ENCODE measurements at regions not wholly inside any gene's neighbourhood (a gene's known extent, or its start where the extent isn't known, plus 50 kb on each side); places are given as distances from the start of the nearest gene placed in this dataset.

GRCh38 chr13:40120288-40120687 is 464.8 kb downstream of the COG6 start:
- Mint-ChIP-seq H3K4me1 (peaks cover 0 to 30% (median 4%) of the 10 kb centered on the region in 7 donors), H3K36me3 (peaks cover 0 to 20% (median 0%) of the 10 kb centered on the region in 5 donors), H3K9me3 (peaks cover 0 to 9% (median 0%) of the 10 kb centered on the region in 11 donors), H3K27me3 (no peaks in the 10 kb centered on the region), H3K4me3 (no peak overlapping the region), H3K27ac (no peak overlapping the region)
- no peaks in the 10 kb centered on the region for H3K9me3 ChIP-seq (ENCODE audit: control insufficient read depth in 2 of 3, low read length in 3 of 3)
- POLR2A ChIA-PET: no interaction called here
- no peak for DNase-seq
- no peak for ATAC-seq
- H3K4me3 ChIP-seq (ENCODE audit: low read length): no peak overlapping the region
- no peaks in the 10 kb centered on the region for H3K4me1 ChIP-seq (ENCODE audit: control insufficient read depth in 2 of 2, insufficient read depth in 2 of 2, low read length in 2 of 2)
- no peak overlapping the region for H3K27ac ChIP-seq (ENCODE audit: low read depth, low read length)
- CTCF ChIA-PET: no interaction called here
- intact Hi-C loops (cut with micrococcal nuclease): no loop called here
- no peaks in the 10 kb centered on the region for H3K36me3 ChIP-seq (ENCODE audit: control insufficient read depth in 2 of 3, insufficient read depth in 3 of 3, low read length in 3 of 3)
- no peaks in the 10 kb centered on the region for H3K27me3 ChIP-seq (ENCODE audit: control insufficient read depth in 2 of 2, insufficient read depth in 2 of 2, low read length in 2 of 2)

GRCh38 chr13:40120781-40121180 is 465.3 kb downstream of the COG6 start:
- ATAC-seq (no peak), DNase-seq (no peak)
- Mint-ChIP-seq H3K27me3 (no peaks in the 10 kb centered on the region), H3K27ac (no peak overlapping the region), H3K9me3 (peaks cover 0 to 9% (median 0%) of the 10 kb centered on the region in 11 donors), H3K36me3 (peaks cover 0 to 19% (median 0%) of the 10 kb centered on the region in 5 donors), H3K4me1 (peaks cover under 1 to 30% (median 5%) of the 10 kb centered on the region in 7 donors), H3K4me3 (no peak overlapping the region)
- Histone ChIP-seq H3K9me3 (ENCODE audit: control insufficient read depth in 2 of 3, low read length in 3 of 3) (no peaks in the 10 kb centered on the region), H3K27me3 (ENCODE audit: control insufficient read depth in 2 of 2, insufficient read depth in 2 of 2, low read length in 2 of 2) (no peaks in the 10 kb centered on the region), H3K36me3 (ENCODE audit: control insufficient read depth in 2 of 3, insufficient read depth in 3 of 3, low read length in 3 of 3) (no peaks in the 10 kb centered on the region), H3K27ac (ENCODE audit: low read depth, low read length) (no peak overlapping the region), H3K4me1 (ENCODE audit: control insufficient read depth in 2 of 2, insufficient read depth in 2 of 2, low read length in 2 of 2) (no peaks in the 10 kb centered on the region), H3K4me3 (ENCODE audit: low read length) (no peak overlapping the region)
- intact Hi-C loops (cut with micrococcal nuclease): no loop called here
- CTCF ChIA-PET: no interaction called here
- POLR2A ChIA-PET: interaction anchor here (0.9 kb wide), 1 partner anchor 13 kb away, joined by 5 read pairs; no protein-coding TSS in a partner anchor

GRCh38 chr13:40121722-40122121 is 466.3 kb downstream of the COG6 start:
- H3K27ac Mint-ChIP-seq: no peak overlapping the region
- ChIA-PET CTCF (no interaction called here), POLR2A (interaction anchor here (0.9 kb wide), 1 partner anchor 12 kb away, joined by 5 read pairs; no protein-coding TSS in a partner anchor)

GRCh38 chr13:40123962-40124632 is 468.6 kb downstream of the COG6 start:
- intact Hi-C loops (cut with micrococcal nuclease): no loop called here
- Histone ChIP-seq H3K9me3 (ENCODE audit: control insufficient read depth in 2 of 3, low read length in 3 of 3) (no peaks in the 10 kb centered on the region), H3K36me3 (ENCODE audit: control insufficient read depth in 2 of 3, insufficient read depth in 3 of 3, low read length in 3 of 3) (no peaks in the 10 kb centered on the region), H3K4me1 (ENCODE audit: control insufficient read depth in 2 of 2, insufficient read depth in 2 of 2, low read length in 2 of 2) (peaks cover 6 to 16% of the 10 kb centered on the region in 2 donors), H3K27me3 (ENCODE audit: control insufficient read depth in 2 of 2, insufficient read depth in 2 of 2, low read length in 2 of 2) (no peaks in the 10 kb centered on the region), H3K4me3 (ENCODE audit: low read length) (no peak overlapping the region), H3K27ac (ENCODE audit: low read depth, low read length) (no peak overlapping the region)
- Mint-ChIP-seq H3K27ac (no peak overlapping the region), H3K36me3 (peaks cover 0 to 32% (median 0%) of the 10 kb centered on the region in 5 donors), H3K27me3 (no peaks in the 10 kb centered on the region), H3K4me1 (peaks cover 20 to 45% (median 28%) of the 10 kb centered on the region in 7 donors), H3K9me3 (peaks cover 0 to 9% (median 0%) of the 10 kb centered on the region in 11 donors), H3K4me3 (no peak overlapping the region)
- DNase-seq: no peak
- no peak for ATAC-seq
- ChIA-PET CTCF (interaction anchor here (0.6 kb wide), 1 partner anchor 559 kb away, joined by 3 read pairs; no protein-coding TSS in a partner anchor), POLR2A (interaction anchor here (1.1 kb wide), 1 partner anchor 23 kb away, joined by 4 read pairs; no protein-coding TSS in a partner anchor)

More at GRCh38 chr13:40121722-40122121, 466.3 kb downstream of the COG6 start:
- ATAC-seq (no peak), DNase-seq (no peak)
- peaks cover 4 to 30% (median 12%) of the 10 kb centered on the region in 7 donors for H3K4me1 Mint-ChIP-seq
- no peak overlapping the region for H3K4me3 Mint-ChIP-seq
- no peaks in the 10 kb centered on the region for H3K27me3 Mint-ChIP-seq
- peaks cover 0 to 9% (median 0%) of the 10 kb centered on the region in 11 donors for H3K9me3 Mint-ChIP-seq
- peaks cover 6% of the 10 kb centered on the region in 2 donors for H3K4me1 ChIP-seq (ENCODE audit: control insufficient read depth in 2 of 2, insufficient read depth in 2 of 2, low read length in 2 of 2)
- no peak overlapping the region for H3K4me3 ChIP-seq (ENCODE audit: low read length)
- peaks cover 0 to 21% (median 0%) of the 10 kb centered on the region in 5 donors for H3K36me3 Mint-ChIP-seq
- H3K36me3 ChIP-seq (ENCODE audit: control insufficient read depth in 2 of 3, insufficient read depth in 3 of 3, low read length in 3 of 3): no peaks in the 10 kb centered on the region
- intact Hi-C loops (cut with micrococcal nuclease): no loop called here
- no peaks in the 10 kb centered on the region for H3K9me3 ChIP-seq (ENCODE audit: control insufficient read depth in 2 of 3, low read length in 3 of 3)
- H3K27ac ChIP-seq (ENCODE audit: low read depth, low read length): no peak overlapping the region
- H3K27me3 ChIP-seq (ENCODE audit: control insufficient read depth in 2 of 2, insufficient read depth in 2 of 2, low read length in 2 of 2): no peaks in the 10 kb centered on the region

GRCh38 chr13:40124633-40125015 is 469.2 kb downstream of the COG6 start:
- H3K27me3 Mint-ChIP-seq: no peaks in the 10 kb centered on the region
- DNase-seq (no peak), ATAC-seq (no peak)
- H3K36me3 ChIP-seq (ENCODE audit: control insufficient read depth in 2 of 3, insufficient read depth in 3 of 3, low read length in 3 of 3): no peaks in the 10 kb centered on the region
- H3K9me3 Mint-ChIP-seq: peaks cover 0 to 10% (median 0%) of the 10 kb centered on the region in 11 donors
- H3K4me3 Mint-ChIP-seq: no peak overlapping the region
- peaks cover 6 to 16% of the 10 kb centered on the region in 2 donors for H3K4me1 ChIP-seq (ENCODE audit: control insufficient read depth in 2 of 2, insufficient read depth in 2 of 2, low read length in 2 of 2)
- H3K4me1 Mint-ChIP-seq: peaks cover 23 to 51% (median 28%) of the 10 kb centered on the region in 7 donors
- intact Hi-C loops (cut with micrococcal nuclease): loop anchor here in 1 of 2 donors (5.0 kb wide), 1 partner anchor 48 kb away; no protein-coding TSS in a partner anchor
- H3K27ac Mint-ChIP-seq: no peak overlapping the region
- CTCF ChIA-PET: interaction anchor here (0.6 to 0.7 kb wide), 3 partner anchors 162 to 1147 kb away, joined by 3 read pairs; no protein-coding TSS in a partner anchor
- no peak overlapping the region for H3K27ac ChIP-seq (ENCODE audit: low read depth, low read length)
- H3K36me3 Mint-ChIP-seq: peaks cover 0 to 33% (median 0%) of the 10 kb centered on the region in 5 donors
- no peaks in the 10 kb centered on the region for H3K9me3 ChIP-seq (ENCODE audit: control insufficient read depth in 2 of 3, low read length in 3 of 3)
- POLR2A ChIA-PET: interaction anchor here (1.1 kb wide), 1 partner anchor 23 kb away, joined by 4 read pairs; no protein-coding TSS in a partner anchor
- H3K27me3 ChIP-seq (ENCODE audit: control insufficient read depth in 2 of 2, insufficient read depth in 2 of 2, low read length in 2 of 2): no peaks in the 10 kb centered on the region
- no peak overlapping the region for H3K4me3 ChIP-seq (ENCODE audit: low read length)

GRCh38 chr13:40125336-40125735 is 469.9 kb downstream of the COG6 start:
- peaks cover 0 to 37% (median 0%) of the 10 kb centered on the region in 5 donors for H3K36me3 Mint-ChIP-seq
- intact Hi-C loops (cut with micrococcal nuclease): loop anchor here in 1 of 2 donors (5.0 kb wide), 1 partner anchor 47 kb away; no protein-coding TSS in a partner anchor
- Histone ChIP-seq H3K9me3 (ENCODE audit: control insufficient read depth in 2 of 3, low read length in 3 of 3) (no peaks in the 10 kb centered on the region), H3K36me3 (ENCODE audit: control insufficient read depth in 2 of 3, insufficient read depth in 3 of 3, low read length in 3 of 3) (no peaks in the 10 kb centered on the region), H3K27me3 (ENCODE audit: control insufficient read depth in 2 of 2, insufficient read depth in 2 of 2, low read length in 2 of 2) (no peaks in the 10 kb centered on the region), H3K4me1 (ENCODE audit: control insufficient read depth in 2 of 2, insufficient read depth in 2 of 2, low read length in 2 of 2) (peaks cover 6 to 16% of the 10 kb centered on the region in 2 donors), H3K27ac (ENCODE audit: low read depth, low read length) (no peak overlapping the region), H3K4me3 (ENCODE audit: low read length) (no peak overlapping the region)
- ChIA-PET CTCF (interaction anchor here (0.7 kb wide), 1 partner anchor 161 kb away, joined by 3 read pairs; no protein-coding TSS in a partner anchor), POLR2A (no interaction called here)
- no peaks in the 10 kb centered on the region for H3K27me3 Mint-ChIP-seq
- no peak for ATAC-seq
- H3K27ac Mint-ChIP-seq: no peak overlapping the region
- no peak overlapping the region for H3K4me3 Mint-ChIP-seq
- peaks cover 0 to 8% (median 0%) of the 10 kb centered on the region in 11 donors for H3K9me3 Mint-ChIP-seq
- H3K4me1 Mint-ChIP-seq: peaks cover 24 to 57% (median 29%) of the 10 kb centered on the region in 7 donors
- no peak for DNase-seq

Measured in naive thymus-derived CD4-positive, alpha-beta T cell (primary cell).